ENCODE measurements at regions not wholly inside any gene's neighbourhood (a gene's known extent, or its start where the extent isn't known, plus 50 kb on each side); places are given as distances from the start of the nearest gene placed in this dataset.

- DNase-seq, result no peak
Observed at GRCh38 chr3:5429517-5429890, 242.0 kb downstream of the EDEM1 start.

GRCh38 chr3:5430701-5431100 is 243.2 kb downstream of the EDEM1 start:
- DNase-seq, result no peak

DNA sequence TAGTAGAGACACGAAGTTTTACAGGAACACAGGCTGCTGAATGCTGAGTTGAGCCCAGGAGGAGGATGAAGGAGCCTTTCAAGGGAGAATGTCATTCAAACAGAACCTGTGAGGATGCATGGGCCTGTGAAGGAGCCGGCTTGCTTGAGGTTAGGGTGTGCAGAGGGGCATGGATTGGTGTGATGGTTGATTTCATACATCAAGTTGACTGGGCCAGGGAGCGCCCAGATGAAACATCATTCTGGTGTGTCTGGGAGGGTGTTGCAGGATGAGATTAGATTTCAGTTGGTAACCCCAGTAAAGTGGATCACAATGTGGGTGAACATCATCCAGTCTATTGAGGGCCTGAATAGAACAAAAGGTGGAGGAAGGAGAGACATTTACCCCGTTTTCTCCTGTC is 243.6 kb downstream of the EDEM1 start:
- DNase-seq, result no peak

GRCh38 chr3:5431811-5432378 is 244.4 kb downstream of the EDEM1 start:
- no peak for DNase-seq

GRCh38 chr3:5437296-5437782 is 249.8 kb downstream of the EDEM1 start:
- no peak for DNase-seq

DNA sequence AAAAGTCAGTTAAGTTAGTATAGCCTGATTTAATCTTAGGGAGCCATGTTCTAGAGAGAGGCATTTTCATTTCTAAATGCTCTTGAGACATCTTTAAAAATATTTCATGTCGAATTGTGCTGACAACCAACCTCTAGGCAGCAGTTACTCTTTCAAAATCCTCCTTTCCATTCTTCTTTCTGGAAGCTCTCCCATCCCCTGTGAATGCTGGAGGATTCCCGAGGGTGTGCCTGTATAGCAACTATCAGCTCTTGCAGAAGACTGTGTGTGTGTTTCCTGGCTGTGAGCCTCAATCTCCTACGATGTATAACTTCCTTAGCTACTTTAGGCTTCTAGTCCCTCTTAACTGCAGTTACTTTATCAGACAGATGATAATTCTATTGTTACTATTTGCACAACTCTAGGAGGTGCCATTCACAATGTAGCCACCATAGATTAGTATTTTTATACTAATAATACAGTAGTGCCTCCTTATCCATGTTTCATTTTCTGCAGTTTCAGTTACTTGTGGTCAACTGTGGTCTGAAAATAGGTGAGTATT is 250.3 kb downstream of the EDEM1 start:
- no peak for DNase-seq

DNA sequence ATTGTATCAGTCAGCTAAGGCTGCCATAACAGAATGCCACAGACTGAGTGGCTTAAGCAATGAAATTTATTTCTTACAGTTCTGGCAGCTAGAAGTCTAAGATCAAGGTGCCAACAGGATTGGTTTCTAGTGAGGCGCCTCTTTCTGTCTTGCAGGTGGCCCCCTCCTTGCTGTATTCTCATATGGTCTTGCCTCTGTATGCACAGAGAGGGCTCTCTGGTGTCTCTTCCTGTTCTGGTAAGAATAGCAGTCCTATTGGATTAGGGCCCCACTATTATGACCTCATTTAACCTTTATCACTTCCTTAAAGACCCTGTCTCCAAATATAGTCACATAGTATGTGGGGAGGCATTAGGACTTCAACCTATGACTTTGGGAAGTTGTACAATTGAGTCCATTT is 253.9 kb downstream of the EDEM1 start:
- no peak for DNase-seq

- no peak for DNase-seq
Observed at GRCh38 chr3:5442106-5442785, 254.7 kb downstream of the EDEM1 start.

DNA sequence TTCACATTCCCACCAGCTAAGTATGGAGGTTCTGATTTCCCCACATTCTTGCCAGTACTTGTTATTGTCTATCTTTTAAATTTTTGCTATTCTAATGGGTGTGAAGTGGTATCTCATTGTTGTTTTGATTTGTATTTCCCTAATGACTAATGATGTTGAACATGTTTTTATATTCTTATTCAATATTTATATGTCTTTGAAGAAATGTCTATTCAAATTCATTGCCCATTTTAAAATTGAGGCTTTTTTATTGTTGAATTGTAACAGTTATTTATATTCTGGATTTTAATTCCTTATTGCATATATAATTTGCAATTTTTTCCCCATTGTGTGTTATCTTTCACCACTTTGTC is 255.3 kb downstream of the EDEM1 start:
- DNase-seq, result no peak

- DNase-seq, result no peak
Observed at GRCh38 chr3:5444253-5444652, 256.7 kb downstream of the EDEM1 start.

DNA sequence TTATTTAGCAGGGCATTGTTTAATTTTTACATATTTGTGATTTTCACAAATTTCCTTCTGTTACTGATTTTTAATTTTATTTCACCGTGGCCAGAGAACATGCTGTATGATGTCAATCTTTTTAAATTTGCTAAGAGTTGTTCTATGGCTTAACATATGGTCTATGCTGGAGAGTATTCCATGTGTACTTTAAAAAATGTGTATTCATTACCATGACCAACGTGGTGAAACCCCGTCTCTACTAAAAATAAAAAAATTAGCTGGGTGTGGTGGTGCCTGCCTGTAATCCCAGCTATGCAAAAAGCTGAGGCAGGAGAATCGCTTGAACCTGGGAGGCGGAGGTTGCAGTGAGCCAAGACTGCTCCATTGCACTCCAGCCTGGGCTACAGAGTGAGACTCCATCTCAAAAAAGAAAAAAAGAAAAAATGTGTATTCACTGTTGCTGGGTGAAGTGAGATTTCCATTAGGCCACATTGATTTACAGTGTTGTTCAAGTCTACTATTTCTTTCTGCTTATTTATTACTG is 258.2 kb downstream of the EDEM1 start:
- DNase-seq, result no peak

DNA sequence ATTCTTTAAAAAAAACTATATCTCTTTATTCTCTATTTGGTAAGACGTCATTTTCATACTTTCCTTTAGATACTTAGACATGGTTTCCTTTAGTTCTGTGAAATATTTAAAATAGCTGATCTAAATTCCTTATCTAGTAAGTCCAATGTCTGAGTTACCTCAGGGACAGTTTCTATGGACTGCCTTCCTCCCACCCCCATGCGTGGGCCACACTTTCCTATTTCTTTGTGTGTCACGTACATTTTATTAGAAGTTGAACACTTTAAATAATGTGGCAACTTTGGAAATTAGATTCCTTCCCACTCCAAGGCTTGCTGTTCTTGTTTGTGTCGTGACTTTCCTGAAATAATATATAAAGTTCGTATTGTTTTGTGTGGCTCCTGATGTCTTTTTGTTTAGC is 260.7 kb downstream of the EDEM1 start:
- DNase-seq, result no peak

DNA sequence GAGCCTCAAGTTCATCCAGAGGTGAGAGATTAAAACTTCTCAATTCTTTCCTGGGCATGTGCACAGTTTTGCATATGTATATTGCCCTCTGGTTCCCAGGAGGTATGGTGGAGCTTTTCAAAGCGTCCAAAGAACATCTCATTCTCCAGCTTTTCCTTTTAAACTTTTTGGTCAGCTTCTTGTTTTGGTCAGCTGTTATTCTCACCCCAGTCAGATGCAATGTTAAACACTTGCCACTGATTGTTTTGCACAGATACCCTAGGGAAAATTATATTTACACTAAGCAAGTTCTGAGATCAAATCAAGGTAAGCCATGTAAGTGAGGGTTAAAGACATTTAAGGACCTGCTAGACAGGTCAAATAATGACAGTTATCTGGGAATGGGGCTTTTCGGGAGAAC is 261.3 kb downstream of the EDEM1 start:
- DNase-seq, result no peak

DNA sequence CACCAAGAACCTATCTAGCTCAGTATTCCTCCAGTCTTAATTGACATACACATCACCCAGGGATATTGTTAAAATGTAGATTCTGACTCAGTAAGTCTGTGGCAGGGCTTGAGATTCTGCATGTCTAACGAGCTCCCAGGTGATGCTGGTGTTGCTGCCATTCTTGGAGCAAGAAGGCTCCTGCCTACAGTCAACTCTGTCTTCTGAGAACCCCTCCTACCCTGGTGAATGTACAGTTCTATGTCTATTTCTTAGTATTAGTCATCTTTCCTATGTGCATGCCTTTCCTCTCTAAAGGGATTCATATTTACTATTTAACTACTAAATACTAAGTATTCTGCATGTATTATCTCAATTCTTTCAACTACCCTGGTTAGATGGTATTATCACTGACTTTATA is 268.7 kb downstream of the EDEM1 start:
- no peak for DNase-seq

GRCh38 chr3:5458526-5458925 is 271.0 kb downstream of the EDEM1 start:
- no peak for DNase-seq

DNA sequence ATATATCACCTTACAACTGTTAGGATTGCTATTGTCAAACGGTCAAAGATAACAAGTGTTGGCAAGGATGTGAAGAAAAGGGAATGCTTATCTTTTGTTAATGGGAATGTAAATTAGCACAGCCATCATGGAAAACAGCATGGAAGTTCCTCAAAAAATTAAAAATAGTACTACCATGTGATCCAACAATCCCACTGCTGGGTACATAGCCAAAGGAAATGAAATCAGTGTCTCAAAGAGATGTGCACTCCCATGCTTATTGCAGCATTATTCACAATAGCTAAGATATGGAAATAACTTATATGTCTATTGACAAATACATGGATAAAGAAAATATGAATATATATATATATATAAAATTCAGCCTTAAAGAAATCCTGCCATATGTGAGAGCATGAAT is 274.6 kb downstream of the EDEM1 start:
- no peak for DNase-seq

DNA sequence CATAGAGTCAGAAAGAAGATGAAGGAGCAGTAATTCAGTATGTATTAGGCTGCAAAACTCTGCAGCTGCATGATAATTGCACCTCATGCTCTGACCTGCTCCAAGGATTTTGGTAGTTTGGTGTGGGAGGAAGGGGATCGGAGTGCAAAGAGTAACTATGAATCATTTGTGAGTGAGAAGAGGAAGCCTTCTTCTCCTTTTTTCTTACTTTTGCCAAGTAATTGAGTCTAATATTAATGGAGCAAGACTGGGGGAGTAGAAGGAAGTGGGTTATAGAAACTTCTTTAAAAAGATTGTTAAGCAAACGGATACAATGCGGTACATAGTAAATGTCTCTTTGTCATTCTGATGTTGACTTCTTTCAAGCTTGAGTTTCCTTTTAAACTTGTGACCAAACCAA is 276.5 kb downstream of the EDEM1 start:
- DNase-seq, result no peak

DNA sequence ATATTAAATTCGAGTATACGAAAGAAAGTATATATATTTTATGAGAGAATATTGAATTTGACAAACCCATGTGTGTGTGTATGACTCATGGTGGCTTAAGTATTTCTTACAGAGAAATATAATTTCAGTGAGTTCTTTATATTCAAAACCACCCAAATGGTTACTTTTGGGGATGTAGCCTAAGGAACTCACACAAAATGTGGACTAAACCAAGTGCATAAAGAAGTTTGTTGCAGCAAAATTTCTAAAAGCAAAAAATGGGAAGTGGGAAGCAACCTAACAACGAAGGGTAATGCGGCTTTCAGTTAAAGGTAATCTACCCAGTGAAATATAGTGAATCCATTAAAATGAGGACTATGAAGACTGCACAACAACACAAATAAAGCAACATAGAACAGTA is 277.1 kb downstream of the EDEM1 start:
- no peak for DNase-seq

DNA sequence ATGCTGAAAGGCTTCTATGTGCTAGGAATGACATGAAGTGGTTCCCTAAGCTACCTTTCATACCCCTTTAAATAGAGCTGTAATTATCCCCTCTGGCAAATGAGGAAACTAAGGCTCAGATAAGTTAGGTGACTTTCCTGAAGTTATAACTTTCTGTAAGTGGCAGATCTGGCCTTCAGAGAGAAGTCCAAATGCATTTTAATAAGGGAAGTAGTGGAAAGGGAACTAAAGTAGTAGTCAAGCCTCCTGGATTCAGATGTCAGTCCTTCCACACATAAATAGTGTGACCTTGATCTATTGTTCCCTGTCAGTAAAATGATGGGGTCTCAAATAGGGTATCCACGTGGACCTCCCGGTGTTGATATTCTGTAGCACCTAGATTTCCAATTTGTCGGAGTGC is 277.7 kb downstream of the EDEM1 start:
- DNase-seq, result no peak

- no peak for DNase-seq
Observed at GRCh38 chr3:5466065-5466464, 278.6 kb downstream of the EDEM1 start.

DNA sequence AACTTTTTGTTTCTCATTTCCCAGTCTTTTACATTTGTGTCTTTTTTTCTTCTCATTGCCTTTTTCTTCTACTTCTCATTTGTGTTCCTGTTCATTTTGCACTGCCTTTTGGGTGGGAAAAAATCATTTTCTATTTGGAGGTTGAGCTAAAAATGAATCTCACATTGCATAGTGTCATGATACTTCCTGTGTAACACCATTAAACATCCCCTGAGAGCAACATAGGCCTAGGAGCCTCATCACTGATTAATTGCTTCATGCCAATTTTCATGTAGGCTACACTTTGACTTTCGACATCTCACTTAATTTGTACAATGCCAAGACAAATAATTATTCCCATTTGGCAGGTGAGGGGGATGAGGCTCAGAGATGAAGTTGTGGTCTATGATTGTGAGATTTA is 279.2 kb downstream of the EDEM1 start:
- no peak for DNase-seq

- DNase-seq, result no peak
Observed at GRCh38 chr3:5473471-5473870, 286.0 kb downstream of the EDEM1 start.

DNA sequence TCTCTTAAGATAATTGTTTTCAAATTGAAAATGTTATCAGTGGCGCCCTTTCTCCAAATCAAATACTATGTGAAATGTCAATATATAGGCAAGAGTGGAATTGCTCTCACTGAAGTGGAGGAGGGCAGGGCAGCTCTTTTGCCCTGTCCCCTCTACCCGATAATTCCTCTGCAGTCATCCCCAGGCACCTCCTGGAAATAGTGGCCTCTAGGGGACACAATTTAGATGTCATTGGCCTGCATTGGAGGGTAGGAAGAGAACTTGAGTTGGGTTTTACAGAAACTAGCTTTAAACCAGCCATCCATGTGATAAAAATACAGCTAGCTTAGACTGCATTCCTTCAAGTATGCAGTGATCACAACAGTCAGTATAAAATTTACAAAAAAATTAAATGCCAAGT is 288.9 kb downstream of the EDEM1 start:
- no peak for DNase-seq

DNA sequence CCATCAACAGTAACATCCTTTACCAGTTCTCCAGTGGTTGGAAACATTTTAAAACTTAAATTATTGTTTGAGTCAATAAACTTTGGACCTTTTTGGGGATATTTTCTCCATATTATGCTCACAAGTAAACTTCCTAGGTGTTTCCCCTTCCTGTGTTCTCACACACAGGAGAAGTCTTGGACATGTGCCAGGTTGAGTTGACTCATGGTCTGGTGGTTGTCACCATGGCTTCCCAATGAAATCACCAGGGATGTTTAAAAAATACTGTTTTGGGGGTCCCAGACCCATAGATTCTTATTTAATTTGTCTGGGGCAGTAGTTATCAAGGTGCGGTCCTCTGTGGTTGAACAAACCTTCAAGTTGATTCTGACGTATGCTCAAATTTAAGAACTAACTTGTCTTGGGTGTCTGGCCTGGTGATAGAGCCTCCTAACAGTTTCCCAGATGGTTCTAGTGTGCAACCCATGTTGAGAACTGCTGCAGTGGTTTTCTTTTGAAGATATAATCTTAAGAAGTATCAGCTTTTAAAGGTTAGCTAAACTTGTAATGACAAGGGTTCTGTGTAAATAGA is 291.8 kb downstream of the EDEM1 start:
- DNase-seq, result no peak

All from GOT3 (cell line).